ENCODE measurements at regions not wholly inside any gene's neighbourhood (a gene's known extent, or its start where the extent isn't known, plus 50 kb on each side); places are given as distances from the start of the nearest gene placed in this dataset.

- TF ChIP-seq CTCF (conservative IDR thresholded peaks at IDR 0.05; ENCODE audit: low read depth, low read length): no peak
- DNase-seq (ENCODE audit: low read depth): no peak
- no peak overlapping the region for H3K4me3 ChIP-seq (ENCODE audit: low read depth, low read length)
Observed at GRCh38 chr7:106402898-106403297, 118.1 kb upstream of the NAMPT start.

- no peak overlapping the region for H3K4me3 ChIP-seq (ENCODE audit: low read depth, low read length)
- DNase-seq (ENCODE audit: low read depth): no peak
- TF ChIP-seq CTCF (conservative IDR thresholded peaks at IDR 0.05; ENCODE audit: low read depth, low read length): no peak
Observed at GRCh38 chr7:106400923-106401322, 116.1 kb upstream of the NAMPT start.

- DNase-seq (ENCODE audit: low read depth): no peak
- TF ChIP-seq CTCF (conservative IDR thresholded peaks at IDR 0.05; ENCODE audit: low read depth, low read length): no peak
- H3K4me3 ChIP-seq (ENCODE audit: low read depth, low read length): no peak overlapping the region
Observed at GRCh38 chr7:106398786-106399185, 114.0 kb upstream of the NAMPT start.

- H3K4me3 ChIP-seq (ENCODE audit: low read depth, low read length): no peak overlapping the region
- no peak for TF ChIP-seq CTCF (conservative IDR thresholded peaks at IDR 0.05; ENCODE audit: low read depth, low read length)
- no peak for DNase-seq (ENCODE audit: low read depth)
Observed at GRCh38 chr7:106397994-106398393, 113.2 kb upstream of the NAMPT start.

GRCh38 chr7:106394526-106394925 lies 109.7 kb upstream of the NAMPT start:
- no peak for DNase-seq (ENCODE audit: low read depth)
- H3K4me3 ChIP-seq (ENCODE audit: low read depth, low read length): no peak overlapping the region
- no peak for TF ChIP-seq CTCF (conservative IDR thresholded peaks at IDR 0.05; ENCODE audit: low read depth, low read length)

- no peak overlapping the region for H3K4me3 ChIP-seq (ENCODE audit: low read depth, low read length)
- no peak for TF ChIP-seq CTCF (conservative IDR thresholded peaks at IDR 0.05; ENCODE audit: low read depth, low read length)
- DNase-seq (ENCODE audit: low read depth): no peak
Observed at GRCh38 chr7:106393564-106394251, 108.9 kb upstream of the NAMPT start.

- TF ChIP-seq CTCF (conservative IDR thresholded peaks at IDR 0.05; ENCODE audit: low read depth, low read length): no peak
- DNase-seq (ENCODE audit: low read depth): no peak
- no peak overlapping the region for H3K4me3 ChIP-seq (ENCODE audit: low read depth, low read length)
Observed at GRCh38 chr7:106392590-106392989, 107.8 kb upstream of the NAMPT start.
